ENCODE measurements at regions not wholly inside any gene's neighbourhood (a gene's known extent, or its start where the extent isn't known, plus 50 kb on each side); places are given as distances from the start of the nearest gene placed in this dataset.

DNA sequence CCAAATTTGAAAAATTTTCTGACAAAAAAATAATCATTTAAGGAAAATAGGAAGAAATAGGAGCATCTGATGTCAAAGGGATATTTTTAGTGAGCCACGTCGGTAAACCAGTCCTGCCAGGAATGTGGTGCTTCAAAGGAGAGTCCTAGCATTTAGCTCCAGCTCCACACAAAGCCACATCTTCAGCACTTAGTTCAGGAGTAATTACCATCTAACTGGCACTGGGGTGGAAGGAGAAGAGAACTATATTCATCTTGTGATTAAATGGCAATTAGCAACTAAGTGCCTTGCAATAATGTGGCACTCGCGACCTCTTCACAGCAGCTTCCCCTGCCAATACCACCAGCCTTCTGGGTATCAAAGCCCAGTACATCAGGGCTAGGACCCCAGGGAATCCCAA lies 409.1 kb downstream of the SETD4 start:
- H3K4me1 ChIP-seq (ENCODE audit: control insufficient read depth in 1 of 2, insufficient read depth in 2 of 2, low read length in 2 of 2) = no peaks in the 10 kb centered on the region
- H3K4me3 ChIP-seq (ENCODE audit: low read depth in 1 of 2, low read length in 2 of 2) = no peak overlapping the region
- H3K27me3 ChIP-seq (ENCODE audit: low read depth, low read length) = no peaks in the 10 kb centered on the region
- H3K36me3 ChIP-seq (ENCODE audit: control insufficient read depth in 1 of 2, insufficient read depth in 2 of 2, low read length in 2 of 2) = no peaks in the 10 kb centered on the region
- no peaks in the 10 kb centered on the region for H3K9me3 ChIP-seq (ENCODE audit: control insufficient read depth in 1 of 2, low read length in 2 of 2)
- H3K27ac ChIP-seq (ENCODE audit: low read length) = no peak overlapping the region

DNA sequence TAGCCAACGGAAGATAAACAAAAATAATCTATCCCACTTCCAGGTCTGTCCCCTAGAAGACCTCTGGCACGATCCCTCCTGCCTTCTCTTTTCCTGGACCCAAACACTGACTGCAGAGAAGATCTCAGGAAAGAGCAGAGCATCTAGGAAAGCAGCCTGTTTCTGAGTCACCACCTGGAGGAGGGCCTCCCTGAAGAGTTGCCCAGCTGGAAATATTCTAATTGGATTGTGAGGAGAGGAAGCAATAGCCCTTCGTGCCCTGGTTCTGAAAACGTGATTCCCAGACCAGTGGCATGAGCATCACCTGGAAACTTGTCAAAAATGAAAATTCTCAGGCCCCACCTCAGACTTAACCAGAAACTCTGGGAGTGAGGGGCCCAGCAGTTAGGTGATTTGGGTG lies 411.1 kb downstream of the SETD4 start:
- H3K27me3 ChIP-seq (ENCODE audit: low read depth, low read length) = no peaks in the 10 kb centered on the region
- H3K36me3 ChIP-seq (ENCODE audit: control insufficient read depth in 1 of 2, insufficient read depth in 2 of 2, low read length in 2 of 2) = no peaks in the 10 kb centered on the region
- H3K9me3 ChIP-seq (ENCODE audit: control insufficient read depth in 1 of 2, low read length in 2 of 2) = no peaks in the 10 kb centered on the region
- H3K27ac ChIP-seq (ENCODE audit: low read length) = no peak overlapping the region
- H3K4me1 ChIP-seq (ENCODE audit: control insufficient read depth in 1 of 2, insufficient read depth in 2 of 2, low read length in 2 of 2) = no peaks in the 10 kb centered on the region
- H3K4me3 ChIP-seq (ENCODE audit: low read depth in 1 of 2, low read length in 2 of 2) = no peak overlapping the region

DNA sequence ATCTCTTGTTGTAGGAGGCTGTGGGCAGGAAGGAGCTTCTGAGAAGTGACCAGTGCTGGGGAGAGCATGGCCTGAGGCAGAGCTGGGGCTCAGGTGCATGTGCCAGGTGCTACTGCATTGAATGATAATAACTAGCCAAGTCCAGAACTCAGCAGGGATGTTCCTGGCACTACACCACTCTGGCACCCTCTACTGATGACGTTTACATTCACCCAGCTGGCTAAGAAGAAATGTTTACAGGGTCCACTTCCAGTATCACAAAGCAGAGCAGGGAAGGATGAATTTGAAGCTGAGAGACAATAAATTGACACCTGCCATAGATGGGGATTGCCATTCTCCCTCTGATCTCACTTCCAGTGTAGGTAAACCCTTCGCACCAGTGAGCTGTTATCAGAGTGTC lies 411.8 kb downstream of the SETD4 start:
- Histone ChIP-seq H3K9me3 (ENCODE audit: control insufficient read depth in 1 of 2, low read length in 2 of 2) (no peaks in the 10 kb centered on the region), H3K4me3 (ENCODE audit: low read depth in 1 of 2, low read length in 2 of 2) (no peak overlapping the region), H3K4me1 (ENCODE audit: control insufficient read depth in 1 of 2, insufficient read depth in 2 of 2, low read length in 2 of 2) (no peaks in the 10 kb centered on the region), H3K27me3 (ENCODE audit: low read depth, low read length) (no peaks in the 10 kb centered on the region), H3K36me3 (ENCODE audit: control insufficient read depth in 1 of 2, insufficient read depth in 2 of 2, low read length in 2 of 2) (no peaks in the 10 kb centered on the region), H3K27ac (ENCODE audit: low read length) (no peak overlapping the region)

DNA sequence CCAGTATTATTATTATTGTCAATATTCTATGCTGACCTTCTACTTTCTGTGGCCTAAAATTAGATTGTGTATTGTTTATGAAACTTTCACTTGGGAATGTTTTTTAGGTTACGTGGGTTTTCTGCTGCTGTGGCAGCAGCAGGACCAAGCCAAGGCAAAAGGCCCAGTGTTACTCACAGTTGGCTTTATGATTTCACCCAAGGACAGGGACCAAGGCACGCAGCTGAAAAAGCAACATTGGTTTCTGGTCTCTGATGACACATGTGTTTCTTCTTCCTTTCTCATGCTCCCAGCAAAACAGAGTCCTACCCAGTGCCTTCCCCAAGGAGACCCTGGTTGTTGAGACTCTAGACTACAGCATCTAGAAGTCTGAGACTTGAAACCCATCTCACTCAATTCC lies 413.7 kb downstream of the SETD4 start:
- Histone ChIP-seq H3K27ac (ENCODE audit: low read length) (no peak overlapping the region), H3K36me3 (ENCODE audit: control insufficient read depth in 1 of 2, insufficient read depth in 2 of 2, low read length in 2 of 2) (no peaks in the 10 kb centered on the region), H3K4me1 (ENCODE audit: control insufficient read depth in 1 of 2, insufficient read depth in 2 of 2, low read length in 2 of 2) (no peaks in the 10 kb centered on the region), H3K27me3 (ENCODE audit: low read depth, low read length) (no peaks in the 10 kb centered on the region), H3K4me3 (ENCODE audit: low read depth in 1 of 2, low read length in 2 of 2) (no peak overlapping the region), H3K9me3 (ENCODE audit: control insufficient read depth in 1 of 2, low read length in 2 of 2) (no peaks in the 10 kb centered on the region)

DNA sequence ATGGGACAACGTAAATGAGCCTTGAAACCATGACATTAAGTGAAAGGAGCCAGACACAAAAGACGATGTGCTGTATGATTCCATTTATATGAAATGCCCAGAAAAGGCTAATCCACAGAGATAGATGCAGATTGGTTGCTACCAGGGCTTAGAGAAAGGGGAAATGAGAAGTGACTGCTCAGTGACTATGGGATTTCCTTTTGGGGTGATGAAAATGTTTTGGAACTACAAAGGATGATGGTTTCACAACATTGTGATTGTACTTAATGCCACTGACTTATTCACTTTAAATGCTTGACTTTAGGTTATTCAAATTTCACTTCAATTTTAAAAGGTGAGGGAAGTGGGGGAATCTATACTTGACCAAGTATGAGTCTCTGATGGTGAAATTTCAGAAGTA lies 414.3 kb downstream of the SETD4 start:
- H3K9me3 ChIP-seq (ENCODE audit: control insufficient read depth in 1 of 2, low read length in 2 of 2) = no peaks in the 10 kb centered on the region
- no peaks in the 10 kb centered on the region for H3K4me1 ChIP-seq (ENCODE audit: control insufficient read depth in 1 of 2, insufficient read depth in 2 of 2, low read length in 2 of 2)
- no peak overlapping the region for H3K27ac ChIP-seq (ENCODE audit: low read length)
- H3K27me3 ChIP-seq (ENCODE audit: low read depth, low read length) = no peaks in the 10 kb centered on the region
- no peaks in the 10 kb centered on the region for H3K36me3 ChIP-seq (ENCODE audit: control insufficient read depth in 1 of 2, insufficient read depth in 2 of 2, low read length in 2 of 2)
- H3K4me3 ChIP-seq (ENCODE audit: low read depth in 1 of 2, low read length in 2 of 2) = no peak overlapping the region

DNA sequence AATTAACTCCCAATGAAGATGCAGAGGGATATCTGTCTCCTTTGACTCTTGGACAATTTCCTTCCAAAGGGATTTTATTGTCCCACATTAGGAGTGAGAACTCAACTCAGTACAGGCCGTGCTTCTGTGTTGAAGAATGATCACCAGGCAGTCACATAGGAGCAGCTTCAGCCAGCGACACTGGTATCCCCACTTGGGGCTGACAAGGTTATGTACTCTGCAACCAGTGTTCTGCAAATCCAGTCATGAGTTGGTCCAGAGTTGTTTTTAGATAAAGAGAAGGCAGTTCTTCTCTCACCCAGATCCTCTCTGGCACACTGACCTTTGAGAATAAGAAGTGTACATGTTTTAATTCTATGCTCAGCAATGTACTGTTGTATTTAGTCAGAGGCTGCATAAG lies 415.8 kb downstream of the SETD4 start:
- no peaks in the 10 kb centered on the region for H3K9me3 ChIP-seq (ENCODE audit: control insufficient read depth in 1 of 2, low read length in 2 of 2)
- H3K36me3 ChIP-seq (ENCODE audit: control insufficient read depth in 1 of 2, insufficient read depth in 2 of 2, low read length in 2 of 2) = no peaks in the 10 kb centered on the region
- H3K27me3 ChIP-seq (ENCODE audit: low read depth, low read length) = no peaks in the 10 kb centered on the region
- H3K4me1 ChIP-seq (ENCODE audit: control insufficient read depth in 1 of 2, insufficient read depth in 2 of 2, low read length in 2 of 2) = no peaks in the 10 kb centered on the region
- H3K4me3 ChIP-seq (ENCODE audit: low read depth in 1 of 2, low read length in 2 of 2) = no peak overlapping the region
- no peak overlapping the region for H3K27ac ChIP-seq (ENCODE audit: low read length)

DNA sequence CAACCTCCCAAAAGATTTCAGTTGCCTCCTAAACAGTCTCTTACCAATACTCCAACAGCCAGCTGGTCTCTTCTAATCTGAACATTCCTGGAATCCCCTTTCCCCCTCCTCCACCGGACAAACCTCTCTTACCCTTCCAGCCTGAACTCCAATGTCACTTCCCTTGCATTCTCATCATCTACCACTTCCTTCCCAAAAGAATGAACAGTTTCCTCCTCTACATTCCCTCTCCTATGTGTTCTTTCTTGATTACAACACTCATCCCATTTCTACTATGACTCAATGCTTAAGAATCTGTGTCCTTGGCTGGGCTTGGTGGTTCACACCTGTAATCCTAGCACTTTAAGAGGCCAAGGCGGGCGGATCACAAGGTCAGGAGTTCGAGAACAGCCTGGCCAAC lies 417.1 kb downstream of the SETD4 start:
- no peak overlapping the region for H3K27ac ChIP-seq (ENCODE audit: low read length)
- H3K27me3 ChIP-seq (ENCODE audit: low read depth, low read length) = no peaks in the 10 kb centered on the region
- H3K4me1 ChIP-seq (ENCODE audit: control insufficient read depth in 1 of 2, insufficient read depth in 2 of 2, low read length in 2 of 2) = no peaks in the 10 kb centered on the region
- no peaks in the 10 kb centered on the region for H3K9me3 ChIP-seq (ENCODE audit: control insufficient read depth in 1 of 2, low read length in 2 of 2)
- no peak overlapping the region for H3K4me3 ChIP-seq (ENCODE audit: low read depth in 1 of 2, low read length in 2 of 2)
- no peaks in the 10 kb centered on the region for H3K36me3 ChIP-seq (ENCODE audit: control insufficient read depth in 1 of 2, insufficient read depth in 2 of 2, low read length in 2 of 2)

DNA sequence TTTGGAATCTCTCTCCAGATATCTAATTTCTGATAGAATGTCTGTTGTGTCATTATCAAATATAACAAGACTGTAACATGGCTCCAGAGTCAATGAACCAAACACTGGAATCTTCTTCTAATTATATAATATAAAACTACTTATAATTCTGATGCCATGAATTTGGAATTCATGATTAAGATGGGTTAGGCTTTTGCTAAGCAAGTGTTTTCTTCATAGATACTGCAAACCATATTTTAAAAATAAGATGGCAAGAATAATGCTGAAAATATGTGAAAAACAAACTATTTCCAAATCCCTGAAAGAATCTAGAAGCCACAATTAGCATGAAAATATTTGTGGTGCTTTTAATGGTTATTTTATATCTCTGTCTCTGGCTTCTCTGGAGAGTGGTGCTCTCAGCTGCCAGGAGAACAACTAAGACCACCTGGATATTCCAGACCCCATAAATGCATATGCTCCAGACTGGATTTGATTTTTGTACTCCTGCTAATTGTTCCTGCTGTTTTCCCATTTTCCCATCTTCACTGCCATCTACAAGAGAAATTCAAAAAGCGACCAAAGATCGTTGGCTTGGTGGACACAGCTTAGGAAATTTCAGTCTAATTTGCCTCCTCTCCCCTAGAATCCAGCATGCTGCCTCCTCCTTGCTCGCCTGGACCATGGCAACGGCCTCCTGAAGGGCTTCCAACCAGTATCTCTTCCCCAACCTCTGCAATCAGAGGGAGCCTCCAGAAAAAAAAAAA lies 418.9 kb downstream of the SETD4 start:
- no peak overlapping the region for H3K4me3 ChIP-seq (ENCODE audit: low read depth in 1 of 2, low read length in 2 of 2)
- H3K9me3 ChIP-seq (ENCODE audit: control insufficient read depth in 1 of 2, low read length in 2 of 2) = no peaks in the 10 kb centered on the region
- H3K27ac ChIP-seq (ENCODE audit: low read length) = no peak overlapping the region
- no peaks in the 10 kb centered on the region for H3K27me3 ChIP-seq (ENCODE audit: low read depth, low read length)
- H3K36me3 ChIP-seq (ENCODE audit: control insufficient read depth in 1 of 2, insufficient read depth in 2 of 2, low read length in 2 of 2) = no peaks in the 10 kb centered on the region
- H3K4me1 ChIP-seq (ENCODE audit: control insufficient read depth in 1 of 2, insufficient read depth in 2 of 2, low read length in 2 of 2) = no peaks in the 10 kb centered on the region

DNA sequence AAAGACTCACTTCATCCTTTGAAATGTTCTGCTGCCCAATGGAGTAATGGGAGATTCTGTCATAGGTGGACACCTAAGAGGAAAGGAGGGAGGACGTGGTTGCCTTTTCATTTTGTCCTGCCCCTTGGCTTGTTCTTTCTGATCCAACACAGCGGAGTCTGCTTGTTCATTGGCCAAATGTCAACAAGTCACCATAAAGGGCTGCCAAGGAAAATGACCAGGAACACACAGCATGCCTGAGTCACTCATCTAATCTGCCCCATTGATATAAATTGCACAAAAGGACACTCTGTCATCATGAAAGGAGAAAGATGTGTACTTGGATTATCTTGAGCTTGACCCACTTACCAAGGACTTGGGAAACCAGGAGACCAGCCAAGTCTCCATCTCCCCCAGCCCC lies 422.9 kb downstream of the SETD4 start:
- no peaks in the 10 kb centered on the region for H3K4me1 ChIP-seq (ENCODE audit: control insufficient read depth in 1 of 2, insufficient read depth in 2 of 2, low read length in 2 of 2)
- no peaks in the 10 kb centered on the region for H3K9me3 ChIP-seq (ENCODE audit: control insufficient read depth in 1 of 2, low read length in 2 of 2)
- no peak overlapping the region for H3K27ac ChIP-seq (ENCODE audit: low read length)
- H3K36me3 ChIP-seq (ENCODE audit: control insufficient read depth in 1 of 2, insufficient read depth in 2 of 2, low read length in 2 of 2) = no peaks in the 10 kb centered on the region
- H3K27me3 ChIP-seq (ENCODE audit: low read depth, low read length) = no peaks in the 10 kb centered on the region
- H3K4me3 ChIP-seq (ENCODE audit: low read depth in 1 of 2, low read length in 2 of 2) = no peak overlapping the region

DNA sequence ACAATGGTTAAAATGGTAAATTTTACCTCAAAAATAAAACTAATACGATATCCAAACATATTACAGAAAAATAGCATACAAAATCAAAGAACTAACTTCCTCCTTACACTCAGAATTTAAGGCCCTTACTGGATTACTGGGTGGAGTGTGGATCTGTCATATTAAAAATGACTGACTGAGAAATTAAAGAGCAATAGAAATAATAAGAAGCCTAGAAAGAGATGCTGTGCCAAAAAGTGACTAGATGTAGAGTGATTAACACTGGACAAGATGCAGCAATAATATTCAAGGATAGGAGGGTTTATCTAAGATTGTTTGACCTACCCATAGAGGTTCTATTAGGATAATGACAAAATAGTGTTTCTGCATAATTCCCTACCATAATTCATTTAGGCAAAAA lies 424.3 kb downstream of the SETD4 start:
- Histone ChIP-seq H3K4me3 (ENCODE audit: low read depth in 1 of 2, low read length in 2 of 2) (no peak overlapping the region), H3K27me3 (ENCODE audit: low read depth, low read length) (no peaks in the 10 kb centered on the region), H3K9me3 (ENCODE audit: control insufficient read depth in 1 of 2, low read length in 2 of 2) (no peaks in the 10 kb centered on the region), H3K36me3 (ENCODE audit: control insufficient read depth in 1 of 2, insufficient read depth in 2 of 2, low read length in 2 of 2) (no peaks in the 10 kb centered on the region), H3K4me1 (ENCODE audit: control insufficient read depth in 1 of 2, insufficient read depth in 2 of 2, low read length in 2 of 2) (no peaks in the 10 kb centered on the region), H3K27ac (ENCODE audit: low read length) (no peak overlapping the region)

DNA sequence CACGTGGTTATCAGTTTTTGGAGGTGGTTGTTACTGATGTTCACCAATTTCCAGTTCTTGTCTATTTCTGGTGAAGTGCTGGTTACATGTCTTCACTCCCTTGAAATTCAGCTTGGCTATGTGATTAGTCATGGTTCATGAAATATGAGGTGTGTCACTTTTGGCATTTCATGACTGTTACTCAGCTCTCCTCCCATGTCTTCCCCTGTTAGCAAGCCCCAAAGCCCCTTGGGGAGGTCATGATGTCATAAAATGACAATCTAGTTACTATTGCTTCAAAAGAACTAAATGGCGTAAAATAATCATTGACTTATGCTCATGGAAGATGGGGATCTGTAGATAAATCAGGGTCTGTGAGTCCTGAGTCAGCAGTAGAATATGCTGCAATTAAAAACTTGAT lies 425.1 kb downstream of the SETD4 start:
- H3K9me3 ChIP-seq (ENCODE audit: control insufficient read depth in 1 of 2, low read length in 2 of 2) = no peaks in the 10 kb centered on the region
- H3K4me1 ChIP-seq (ENCODE audit: control insufficient read depth in 1 of 2, insufficient read depth in 2 of 2, low read length in 2 of 2) = no peaks in the 10 kb centered on the region
- H3K27ac ChIP-seq (ENCODE audit: low read length) = no peak overlapping the region
- H3K27me3 ChIP-seq (ENCODE audit: low read depth, low read length) = no peaks in the 10 kb centered on the region
- no peaks in the 10 kb centered on the region for H3K36me3 ChIP-seq (ENCODE audit: control insufficient read depth in 1 of 2, insufficient read depth in 2 of 2, low read length in 2 of 2)
- no peak overlapping the region for H3K4me3 ChIP-seq (ENCODE audit: low read depth in 1 of 2, low read length in 2 of 2)

DNA sequence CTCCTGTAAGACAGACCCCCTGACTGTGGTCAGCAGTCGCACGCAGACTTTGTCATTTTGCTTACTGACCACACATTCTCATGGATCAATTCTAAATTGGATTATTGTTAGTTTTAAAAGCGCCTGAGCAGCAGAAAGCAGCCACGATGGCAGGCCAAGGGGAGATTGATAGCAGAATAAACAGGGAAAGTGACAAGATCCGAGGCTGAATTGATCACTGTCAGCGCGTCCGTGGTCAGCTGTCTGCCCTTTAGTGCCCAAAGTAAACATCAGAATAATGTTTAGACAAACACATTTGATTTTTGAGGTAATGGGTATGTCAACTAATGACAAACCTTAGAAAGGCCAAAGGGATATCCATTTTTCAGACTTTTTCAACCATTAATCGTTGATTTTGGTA lies 426.8 kb downstream of the SETD4 start:
- H3K27me3 ChIP-seq (ENCODE audit: low read depth, low read length) = no peaks in the 10 kb centered on the region
- H3K9me3 ChIP-seq (ENCODE audit: control insufficient read depth in 1 of 2, low read length in 2 of 2) = no peaks in the 10 kb centered on the region
- H3K4me1 ChIP-seq (ENCODE audit: control insufficient read depth in 1 of 2, insufficient read depth in 2 of 2, low read length in 2 of 2) = no peaks in the 10 kb centered on the region
- H3K36me3 ChIP-seq (ENCODE audit: control insufficient read depth in 1 of 2, insufficient read depth in 2 of 2, low read length in 2 of 2) = no peaks in the 10 kb centered on the region
- no peak overlapping the region for H3K4me3 ChIP-seq (ENCODE audit: low read depth in 1 of 2, low read length in 2 of 2)
- no peak overlapping the region for H3K27ac ChIP-seq (ENCODE audit: low read length)
